Activated CD4-positive, alpha-beta T cell treated with anti-CD3 and anti-CD28 coated beads, Interleukin-2, amount 10 ng/mL, durations not matched to agents 7 days and 5 days (primary cell): ENCODE measurements at regions not wholly inside any gene's neighbourhood (a gene's known extent, or its start where the extent isn't known, plus 50 kb on each side); places are given as distances from the start of the nearest gene placed in this dataset.
"Not testable (repeated sequence)": the region's sequence is repeated elsewhere in the genome, so short reads cannot be mapped to it uniquely, and the experiment has no call there.

Source experiments
- CTCF ChIA-PET: fragments of 350-600 bp; sonication (Branson Sonifier 250); formaldehyde crosslinking; loops from one replicate; lab custom pipeline; 2021; ENCODE audit warnings: antibody characterized with exemption; lab: Charles Lee
- POLR2A ChIA-PET: fragments of 350-600 bp; sonication (Branson Sonifier 250); formaldehyde crosslinking; loops from one replicate; lab custom pipeline; 2021; ENCODE audit warnings: antibody characterized with exemption; lab: Charles Lee
- DNase-seq: peaks from one replicate; pipeline ENCODE4 v3.0.0-alpha.2; 2020
- H3K27ac Mint-ChIP-seq: one replicate; pipeline ENCODE4 v1.8.0; 2021; ENCODE audit warnings: mild to moderate bottlenecking, moderate library complexity, mixed read lengths
- H3K27me3 Mint-ChIP-seq: one replicate; pipeline ENCODE4 v1.8.0; 2021; ENCODE audit warnings: mixed read lengths
- H3K36me3 Mint-ChIP-seq: one replicate; pipeline ENCODE4 v1.8.0; 2021; ENCODE audit warnings: low read depth, mixed read lengths
- H3K4me1 Mint-ChIP-seq: one replicate; pipeline ENCODE4 v1.8.0; 2021; ENCODE audit warnings: mixed read lengths
- H3K4me3 Mint-ChIP-seq: one replicate; pipeline ENCODE4 v1.8.0; 2021; ENCODE audit warnings: mild to moderate bottlenecking, moderate library complexity, mixed read lengths
- H3K9me3 Mint-ChIP-seq: one replicate; pipeline ENCODE4 v1.8.0; 2021; ENCODE audit warnings: mixed read lengths

- Mint-ChIP-seq H3K4me3 (no peak overlapping the region), H3K36me3 (no peaks in the 10 kb centered on the region), H3K27me3 (peaks cover 3% of the 10 kb centered on the region), H3K9me3 (peaks cover 6% of the 10 kb centered on the region), H3K4me1 (no peaks in the 10 kb centered on the region), H3K27ac (no peak overlapping the region)
- ChIA-PET POLR2A (no interaction called here), CTCF (no interaction called here)
- no peak for DNase-seq
Observed at GRCh38 chr10:44099511-44099910, 285.4 kb downstream of the CXCL12 start.

- H3K9me3 Mint-ChIP-seq, H3K27me3 Mint-ChIP-seq, DNase-seq, H3K36me3 Mint-ChIP-seq, H3K27ac Mint-ChIP-seq, H3K4me3 Mint-ChIP-seq, POLR2A ChIA-PET, CTCF ChIA-PET, H3K4me1 Mint-ChIP-seq: not testable (repeated sequence)
Observed at GRCh38 chr10:44096217-44096616, 288.7 kb downstream of the CXCL12 start.

GRCh38 chr10:44089671-44090070 lies 295.2 kb downstream of the CXCL12 start:
- Mint-ChIP-seq H3K36me3 (no peaks in the 10 kb centered on the region), H3K4me3 (no peak overlapping the region), H3K9me3 (no peaks in the 10 kb centered on the region), H3K27ac (no peak overlapping the region), H3K4me1 (no peaks in the 10 kb centered on the region), H3K27me3 (peaks cover 11% of the 10 kb centered on the region)
- ChIA-PET CTCF (no interaction called here), POLR2A (no interaction called here)
- no peak for DNase-seq

GRCh38 chr10:44087403-44087802 lies 297.5 kb downstream of the CXCL12 start:
- ChIA-PET POLR2A (no interaction called here), CTCF (no interaction called here)
- no peak overlapping the region for H3K4me3 Mint-ChIP-seq
- no peaks in the 10 kb centered on the region for H3K4me1 Mint-ChIP-seq
- no peaks in the 10 kb centered on the region for H3K9me3 Mint-ChIP-seq
- H3K27ac Mint-ChIP-seq: no peak overlapping the region
- H3K27me3 Mint-ChIP-seq: peaks cover 8% of the 10 kb centered on the region
- no peak for DNase-seq
- H3K36me3 Mint-ChIP-seq: no peaks in the 10 kb centered on the region

- peaks cover 8% of the 10 kb centered on the region for H3K27me3 Mint-ChIP-seq
- ChIA-PET POLR2A (no interaction called here), CTCF (no interaction called here)
- no peaks in the 10 kb centered on the region for H3K9me3 Mint-ChIP-seq
- DNase-seq: no peak
- H3K4me3 Mint-ChIP-seq: no peak overlapping the region
- H3K27ac Mint-ChIP-seq: no peak overlapping the region
- H3K4me1 Mint-ChIP-seq: no peaks in the 10 kb centered on the region
- H3K36me3 Mint-ChIP-seq: no peaks in the 10 kb centered on the region
Observed at GRCh38 chr10:44083719-44084400, 301.0 kb downstream of the CXCL12 start.

- ChIA-PET CTCF (no interaction called here), POLR2A (no interaction called here)
- no peak for DNase-seq
- Mint-ChIP-seq H3K9me3 (no peaks in the 10 kb centered on the region), H3K4me1 (no peaks in the 10 kb centered on the region), H3K4me3 (no peak overlapping the region), H3K36me3 (no peaks in the 10 kb centered on the region), H3K27me3 (peaks cover 11% of the 10 kb centered on the region), H3K27ac (no peak overlapping the region)
Observed at GRCh38 chr10:44071479-44071878, 313.4 kb downstream of the CXCL12 start.

GRCh38 chr10:44070282-44070681 lies 314.6 kb downstream of the CXCL12 start:
- peaks cover 11% of the 10 kb centered on the region for H3K27me3 Mint-ChIP-seq
- ChIA-PET CTCF (no interaction called here), POLR2A (no interaction called here)
- H3K27ac Mint-ChIP-seq: no peak overlapping the region
- no peaks in the 10 kb centered on the region for H3K4me1 Mint-ChIP-seq
- H3K36me3 Mint-ChIP-seq: no peaks in the 10 kb centered on the region
- no peak for DNase-seq
- no peaks in the 10 kb centered on the region for H3K9me3 Mint-ChIP-seq
- H3K4me3 Mint-ChIP-seq: no peak overlapping the region

GRCh38 chr10:44069573-44069972 lies 315.3 kb downstream of the CXCL12 start:
- H3K27me3 Mint-ChIP-seq: peaks cover 11% of the 10 kb centered on the region
- H3K36me3 Mint-ChIP-seq: no peaks in the 10 kb centered on the region
- CTCF ChIA-PET: no interaction called here
- H3K4me1 Mint-ChIP-seq: no peaks in the 10 kb centered on the region
- no peaks in the 10 kb centered on the region for H3K9me3 Mint-ChIP-seq
- H3K4me3 Mint-ChIP-seq: no peak overlapping the region
- POLR2A ChIA-PET: no interaction called here
- H3K27ac Mint-ChIP-seq: no peak overlapping the region
- DNase-seq: no peak

- Mint-ChIP-seq H3K4me1 (no peaks in the 10 kb centered on the region), H3K36me3 (no peaks in the 10 kb centered on the region), H3K27me3 (peaks cover 11% of the 10 kb centered on the region), H3K27ac (no peak overlapping the region), H3K4me3 (no peak overlapping the region), H3K9me3 (no peaks in the 10 kb centered on the region)
- ChIA-PET CTCF (no interaction called here), POLR2A (no interaction called here)
- DNase-seq: no peak
Observed at GRCh38 chr10:44068716-44069482, 316.0 kb downstream of the CXCL12 start.

- Mint-ChIP-seq H3K36me3 (no peaks in the 10 kb centered on the region), H3K4me1 (no peaks in the 10 kb centered on the region), H3K9me3 (no peaks in the 10 kb centered on the region), H3K27me3 (peaks cover 3% of the 10 kb centered on the region), H3K27ac (no peak overlapping the region), H3K4me3 (no peak overlapping the region)
- CTCF ChIA-PET: interaction anchor here (1.5 kb wide), 1 partner anchor 9 kb away, joined by 4 read pairs; no protein-coding TSS in a partner anchor
- DNase-seq: no peak
- POLR2A ChIA-PET: no interaction called here
Observed at GRCh38 chr10:44067432-44067831, 317.5 kb downstream of the CXCL12 start.

- H3K9me3 Mint-ChIP-seq: no peaks in the 10 kb centered on the region
- CTCF ChIA-PET: interaction anchor here (1.5 kb wide), 1 partner anchor 10 kb away, joined by 4 read pairs; no protein-coding TSS in a partner anchor
- DNase-seq: no peak
Observed at GRCh38 chr10:44066527-44067255, 318.2 kb downstream of the CXCL12 start.

GRCh38 chr10:44065788-44066526 lies 318.9 kb downstream of the CXCL12 start:
- Mint-ChIP-seq H3K27ac (no peak overlapping the region), H3K36me3 (no peaks in the 10 kb centered on the region), H3K4me1 (no peaks in the 10 kb centered on the region), H3K4me3 (no peak overlapping the region), H3K9me3 (no peaks in the 10 kb centered on the region), H3K27me3 (no peaks in the 10 kb centered on the region)
- no peak for DNase-seq
- CTCF ChIA-PET: interaction anchor here (1.5 kb wide), 1 partner anchor 11 kb away, joined by 4 read pairs; no protein-coding TSS in a partner anchor
- POLR2A ChIA-PET: no interaction called here

More at GRCh38 chr10:44066527-44067255, 318.2 kb downstream of the CXCL12 start:
- Mint-ChIP-seq H3K27ac (no peak overlapping the region), H3K27me3 (no peaks in the 10 kb centered on the region), H3K4me3 (no peak overlapping the region), H3K36me3 (no peaks in the 10 kb centered on the region), H3K4me1 (no peaks in the 10 kb centered on the region)
- POLR2A ChIA-PET: no interaction called here
